Activated T-cell treated with anti-CD3 and anti-CD28 coated beads, Interleukin-2, amount 50 U/mL, for 24 hours (primary cell): ENCODE measurements at regions not wholly inside any gene's neighbourhood (a gene's known extent, or its start where the extent isn't known, plus 50 kb on each side); places are given as distances from the start of the nearest gene placed in this dataset.
"Not testable (repeated sequence)": the region's sequence is repeated elsewhere in the genome, so short reads cannot be mapped to it uniquely, and the experiment has no call there.

Experiments used
- DNase-seq: peaks from one replicate; pipeline ENCODE4 v3.0.0-alpha.2; 2020
- H3K27ac Mint-ChIP-seq: 2 replicates; pipeline ENCODE4 v1.8.0; 2020; ENCODE audit warnings: mild to moderate bottlenecking, mixed read lengths
- H3K27me3 Mint-ChIP-seq: 2 replicates; pipeline ENCODE4 v1.8.0; 2020; ENCODE audit warnings: mixed read lengths
- H3K36me3 Mint-ChIP-seq: 2 replicates; pipeline ENCODE4 v1.8.0; 2020; ENCODE audit warnings: low read depth, mixed read lengths
- H3K4me1 Mint-ChIP-seq: 2 replicates; pipeline ENCODE4 v1.8.0; 2020; ENCODE audit warnings: low read depth, mixed read lengths
- H3K4me3 Mint-ChIP-seq: 2 replicates; pipeline ENCODE4 v1.8.0; 2020; ENCODE audit warnings: mild to moderate bottlenecking, moderate library complexity, mixed read lengths
- H3K9me3 Mint-ChIP-seq: 2 replicates; pipeline ENCODE4 v1.8.0; 2020; ENCODE audit warnings: mixed read lengths

GRCh38 chr2:87658357-87658756, 89.5 kb upstream of the PLGLB2 start:
- DNase-seq, H3K27me3 Mint-ChIP-seq, H3K9me3 Mint-ChIP-seq, H3K4me1 Mint-ChIP-seq, H3K36me3 Mint-ChIP-seq, H3K27ac Mint-ChIP-seq, H3K4me3 Mint-ChIP-seq: not testable (repeated sequence)

- DNase-seq, H3K4me1 Mint-ChIP-seq, H3K9me3 Mint-ChIP-seq, H3K4me3 Mint-ChIP-seq, H3K36me3 Mint-ChIP-seq, H3K27ac Mint-ChIP-seq, H3K27me3 Mint-ChIP-seq: not testable (repeated sequence)
Observed at GRCh38 chr2:87658976-87659375, 88.9 kb upstream of the PLGLB2 start.

- H3K36me3 Mint-ChIP-seq, H3K4me1 Mint-ChIP-seq, DNase-seq, H3K27me3 Mint-ChIP-seq, H3K4me3 Mint-ChIP-seq, H3K9me3 Mint-ChIP-seq, H3K27ac Mint-ChIP-seq: not testable (repeated sequence)
Observed at GRCh38 chr2:87660164-87660563, 87.7 kb upstream of the PLGLB2 start.

DNA sequence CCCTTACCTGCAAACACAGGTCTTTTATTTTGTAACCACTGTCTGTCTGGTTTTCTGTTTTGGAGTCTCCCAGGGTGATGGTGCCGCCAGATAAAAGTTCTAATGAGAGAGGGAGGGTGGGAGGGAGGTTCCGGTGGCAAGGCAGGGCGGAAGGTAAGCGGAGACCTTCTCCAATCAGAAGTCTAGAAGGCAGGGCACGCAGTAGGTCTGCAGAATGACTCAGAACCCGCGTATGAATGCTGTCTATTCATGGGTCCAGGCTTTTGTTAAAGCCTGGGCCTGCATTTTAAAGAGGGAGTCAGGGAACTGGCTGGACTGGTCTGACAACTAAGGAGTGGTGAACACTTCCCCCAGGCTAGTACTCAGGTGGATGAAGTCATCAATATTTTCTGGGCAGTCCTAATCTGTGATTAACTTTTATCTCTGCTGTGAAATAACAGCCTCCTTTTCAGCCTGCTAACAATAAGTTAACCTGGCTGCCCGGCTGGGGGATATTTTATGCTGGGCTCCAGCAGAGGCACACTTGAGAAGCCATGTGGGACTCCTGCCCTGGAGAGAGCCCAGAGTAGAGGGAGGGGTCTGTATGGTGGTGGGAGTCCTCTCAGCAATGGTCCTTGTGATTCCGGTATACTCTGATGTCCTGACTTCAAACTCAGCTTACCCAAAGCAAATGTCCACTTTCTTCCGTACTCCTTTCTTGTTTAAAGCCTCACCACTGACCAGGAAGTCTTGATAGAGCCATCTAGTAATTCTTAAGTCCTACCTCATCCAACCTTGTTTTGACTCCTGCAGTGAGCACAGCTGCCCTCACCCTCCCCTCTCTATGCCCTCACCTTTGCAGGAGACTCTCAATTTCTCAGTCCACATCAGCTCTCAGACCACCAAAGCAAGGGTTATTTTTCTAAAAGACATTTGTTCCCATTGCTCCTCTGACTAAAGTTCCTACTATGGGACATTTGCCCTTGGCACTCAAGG, 85.3 kb upstream of the PLGLB2 start:
- DNase-seq, H3K4me3 Mint-ChIP-seq, H3K27ac Mint-ChIP-seq, H3K4me1 Mint-ChIP-seq, H3K36me3 Mint-ChIP-seq, H3K27me3 Mint-ChIP-seq, H3K9me3 Mint-ChIP-seq: not testable (repeated sequence)

GRCh38 chr2:87663347-87663746, 84.5 kb upstream of the PLGLB2 start:
- not testable (repeated sequence) for H3K9me3 Mint-ChIP-seq, H3K27me3 Mint-ChIP-seq, H3K36me3 Mint-ChIP-seq, DNase-seq, H3K4me3 Mint-ChIP-seq, H3K27ac Mint-ChIP-seq, H3K4me1 Mint-ChIP-seq

GRCh38 chr2:87667027-87667426, 80.9 kb upstream of the PLGLB2 start:
- not testable (repeated sequence) for DNase-seq, H3K36me3 Mint-ChIP-seq, H3K4me1 Mint-ChIP-seq, H3K4me3 Mint-ChIP-seq, H3K27ac Mint-ChIP-seq, H3K9me3 Mint-ChIP-seq, H3K27me3 Mint-ChIP-seq

DNA sequence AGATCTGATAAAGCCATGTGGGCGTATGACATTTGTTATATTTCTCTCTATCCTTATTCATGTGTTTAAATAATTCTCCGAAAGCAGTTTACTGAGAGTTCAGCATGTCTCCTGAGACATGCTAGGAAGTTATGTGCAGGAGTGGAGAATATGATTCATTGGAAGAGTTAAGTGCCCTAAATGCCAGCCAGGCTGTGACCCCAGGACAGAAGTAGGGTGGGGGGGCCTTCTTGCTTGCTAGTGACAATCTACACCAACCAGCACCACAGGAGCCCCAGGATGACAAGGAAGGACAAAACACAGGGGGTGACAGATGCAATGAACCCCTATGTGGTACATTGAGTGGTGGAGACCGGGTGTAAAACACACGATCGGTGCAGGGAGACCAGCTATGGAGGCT, 79.5 kb upstream of the PLGLB2 start:
- DNase-seq, H3K36me3 Mint-ChIP-seq, H3K27me3 Mint-ChIP-seq, H3K4me3 Mint-ChIP-seq, H3K9me3 Mint-ChIP-seq, H3K4me1 Mint-ChIP-seq, H3K27ac Mint-ChIP-seq: not testable (repeated sequence)

- not testable (repeated sequence) for H3K9me3 Mint-ChIP-seq, H3K36me3 Mint-ChIP-seq, H3K27ac Mint-ChIP-seq, DNase-seq, H3K4me3 Mint-ChIP-seq, H3K27me3 Mint-ChIP-seq, H3K4me1 Mint-ChIP-seq
Observed at GRCh38 chr2:87669633-87670231, 78.2 kb upstream of the PLGLB2 start.

DNA sequence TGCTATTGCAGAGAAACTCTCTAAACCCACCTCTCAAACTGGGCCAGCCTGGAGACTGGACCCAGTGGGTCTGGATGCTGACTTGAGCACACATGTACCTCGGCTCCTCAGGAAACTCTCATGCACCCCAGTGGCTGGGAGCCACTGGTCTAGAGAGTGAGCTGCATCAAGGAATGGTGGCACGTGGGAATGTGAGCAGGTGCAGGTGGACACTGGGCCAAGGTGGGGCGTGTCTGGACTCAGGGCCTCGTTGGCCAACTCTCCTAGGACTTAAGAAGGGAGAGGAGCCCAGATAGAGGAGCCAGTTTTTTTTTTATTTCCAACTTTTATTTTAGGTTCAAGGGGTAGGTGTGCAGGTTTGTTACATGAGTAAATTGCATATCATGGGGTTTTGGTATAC, 75.5 kb upstream of the PLGLB2 start:
- H3K4me1 Mint-ChIP-seq, H3K4me3 Mint-ChIP-seq, DNase-seq, H3K36me3 Mint-ChIP-seq, H3K27ac Mint-ChIP-seq, H3K27me3 Mint-ChIP-seq, H3K9me3 Mint-ChIP-seq: not testable (repeated sequence)

- not testable (repeated sequence) for DNase-seq, H3K36me3 Mint-ChIP-seq, H3K27me3 Mint-ChIP-seq, H3K4me3 Mint-ChIP-seq, H3K27ac Mint-ChIP-seq, H3K4me1 Mint-ChIP-seq, H3K9me3 Mint-ChIP-seq
Observed at GRCh38 chr2:87674729-87675128, 73.2 kb upstream of the PLGLB2 start.

DNA sequence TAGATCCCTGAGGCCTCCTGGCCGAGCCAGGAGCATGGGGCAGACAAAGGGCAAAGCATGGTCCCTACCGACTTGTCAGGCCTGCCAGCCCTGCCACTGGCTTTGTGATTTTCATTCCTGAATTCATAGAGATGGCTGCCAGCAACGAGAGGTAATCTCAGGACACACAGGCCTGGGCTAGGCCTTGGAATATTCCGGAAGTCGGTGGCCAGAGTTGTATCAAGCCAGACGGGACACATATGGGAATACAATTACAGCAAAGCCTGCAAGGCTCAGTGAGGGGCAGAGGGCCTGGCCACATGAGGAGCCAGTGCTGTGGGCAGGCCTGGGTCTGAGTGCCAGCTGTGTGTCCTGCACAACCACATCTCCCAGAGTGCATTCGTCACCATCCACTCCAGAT, 72.4 kb upstream of the PLGLB2 start:
- not testable (repeated sequence) for H3K36me3 Mint-ChIP-seq, H3K9me3 Mint-ChIP-seq, H3K27ac Mint-ChIP-seq, H3K4me1 Mint-ChIP-seq, H3K4me3 Mint-ChIP-seq, DNase-seq, H3K27me3 Mint-ChIP-seq

GRCh38 chr2:87677421-87677923, 70.4 kb upstream of the PLGLB2 start:
- not testable (repeated sequence) for H3K36me3 Mint-ChIP-seq

GRCh38 chr2:87678742-87679173, 69.1 kb upstream of the PLGLB2 start:
- not testable (repeated sequence) for H3K4me3 Mint-ChIP-seq, DNase-seq, H3K36me3 Mint-ChIP-seq, H3K27ac Mint-ChIP-seq, H3K9me3 Mint-ChIP-seq, H3K4me1 Mint-ChIP-seq, H3K27me3 Mint-ChIP-seq

More at GRCh38 chr2:87677421-87677923, 70.4 kb upstream of the PLGLB2 start:
- H3K9me3 Mint-ChIP-seq, H3K27me3 Mint-ChIP-seq, H3K27ac Mint-ChIP-seq, H3K4me1 Mint-ChIP-seq, H3K4me3 Mint-ChIP-seq, DNase-seq: not testable (repeated sequence)

GRCh38 chr2:87679950-87680349, 67.9 kb upstream of the PLGLB2 start:
- H3K9me3 Mint-ChIP-seq, H3K27me3 Mint-ChIP-seq, H3K4me1 Mint-ChIP-seq, H3K27ac Mint-ChIP-seq, DNase-seq, H3K4me3 Mint-ChIP-seq, H3K36me3 Mint-ChIP-seq: not testable (repeated sequence)

DNA sequence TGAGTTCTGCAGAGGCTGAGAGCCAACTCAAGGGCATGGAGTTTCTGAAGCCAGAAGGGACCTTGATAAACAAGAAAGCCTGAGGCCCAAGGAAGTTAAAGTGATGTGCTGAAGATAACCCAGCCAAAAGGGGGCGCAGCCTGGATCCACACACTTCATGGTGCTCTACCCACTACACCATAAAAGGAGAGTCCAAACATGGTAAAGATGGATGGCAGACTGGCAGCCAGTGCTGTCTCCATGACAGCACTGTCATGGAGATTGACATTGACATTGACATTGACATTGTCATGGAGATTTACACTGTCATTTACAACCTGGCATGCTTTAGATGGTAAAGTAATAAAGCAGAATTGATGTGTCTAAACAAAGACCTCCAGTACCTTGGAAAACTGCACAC, 67.2 kb upstream of the PLGLB2 start:
- H3K36me3 Mint-ChIP-seq, H3K27ac Mint-ChIP-seq, H3K4me3 Mint-ChIP-seq, H3K9me3 Mint-ChIP-seq, H3K27me3 Mint-ChIP-seq, H3K4me1 Mint-ChIP-seq, DNase-seq: not testable (repeated sequence)
